ENCODE measurements at regions not wholly inside any gene's neighbourhood (a gene's known extent, or its start where the extent isn't known, plus 50 kb on each side); places are given as distances from the start of the nearest gene placed in this dataset.
"Not testable (repeated sequence)": the region's sequence is repeated elsewhere in the genome, so short reads cannot be mapped to it uniquely, and the experiment has no call there.

- DNase-seq (ENCODE audit: low read depth in 4 of 4, low spot score in 3 of 4): no peak
Measured at GRCh38 chr20:50354721-50355589, 155.2 kb upstream of the PTPN1 start.

DNA sequence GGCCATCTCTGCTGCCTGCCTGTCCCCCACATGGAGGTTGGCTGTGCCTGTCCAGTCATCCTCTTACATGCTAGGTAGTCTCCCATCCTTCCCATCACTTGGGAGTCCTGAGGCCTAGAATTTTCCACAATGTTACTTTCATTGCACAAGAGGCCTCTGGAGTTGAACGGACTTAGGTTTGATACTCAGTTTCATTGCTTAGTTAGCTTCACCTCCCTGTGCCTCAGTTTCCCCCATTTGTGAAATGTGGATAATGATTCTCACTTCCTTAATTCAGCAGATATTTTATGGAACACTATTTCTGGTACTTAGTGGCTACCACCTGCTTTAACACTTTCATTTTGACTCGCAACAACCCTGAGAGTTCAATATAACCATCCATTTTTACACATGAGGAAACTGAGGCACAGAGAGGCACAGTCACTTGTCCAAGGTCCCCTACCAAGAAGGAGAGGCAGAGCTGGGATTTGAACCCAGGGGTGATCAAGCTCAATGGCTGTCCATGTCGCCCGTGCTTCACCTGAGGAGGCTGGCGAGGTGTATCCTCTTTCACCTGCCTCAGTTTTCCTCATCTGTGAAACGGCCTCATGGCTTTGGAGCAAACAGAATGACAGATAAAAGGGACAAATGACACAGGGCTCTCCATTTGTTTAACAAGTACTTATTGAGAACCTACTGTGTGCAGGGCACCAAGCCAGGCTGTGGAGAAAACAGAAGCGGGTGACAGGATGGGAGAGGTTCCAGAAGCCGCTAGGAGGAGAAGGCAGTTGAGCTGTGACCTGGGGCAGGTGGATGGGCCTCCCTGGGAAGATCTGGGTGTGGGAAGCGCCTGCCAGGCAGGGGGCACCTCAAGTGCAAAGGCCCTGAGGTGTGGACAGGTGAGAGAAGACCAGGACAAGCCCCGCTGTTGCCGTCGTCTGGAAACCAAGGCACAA is 154.3 kb upstream of the PTPN1 start:
- no peak for DNase-seq (ENCODE audit: low read depth in 4 of 4, low spot score in 3 of 4)

DNA sequence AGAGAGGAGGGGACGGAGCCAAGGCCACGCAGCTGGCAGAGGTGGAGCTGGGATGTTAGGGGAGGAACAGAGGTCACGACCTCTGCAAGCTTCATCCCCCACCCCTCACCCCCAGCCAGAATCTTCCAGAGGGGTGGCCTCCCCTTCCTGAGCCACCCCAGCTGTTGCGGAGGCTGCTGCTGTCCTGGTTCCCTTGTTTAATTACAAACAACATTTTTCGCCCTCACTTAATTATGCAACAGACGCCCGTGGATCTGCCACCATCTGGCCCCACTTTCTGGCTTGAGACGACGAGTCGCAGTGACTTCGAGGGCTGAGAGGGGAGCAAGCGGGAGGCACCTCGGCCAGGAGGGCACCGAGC is 153.7 kb upstream of the PTPN1 start:
- no peak for DNase-seq (ENCODE audit: low read depth in 4 of 4, low spot score in 3 of 4)

DNA sequence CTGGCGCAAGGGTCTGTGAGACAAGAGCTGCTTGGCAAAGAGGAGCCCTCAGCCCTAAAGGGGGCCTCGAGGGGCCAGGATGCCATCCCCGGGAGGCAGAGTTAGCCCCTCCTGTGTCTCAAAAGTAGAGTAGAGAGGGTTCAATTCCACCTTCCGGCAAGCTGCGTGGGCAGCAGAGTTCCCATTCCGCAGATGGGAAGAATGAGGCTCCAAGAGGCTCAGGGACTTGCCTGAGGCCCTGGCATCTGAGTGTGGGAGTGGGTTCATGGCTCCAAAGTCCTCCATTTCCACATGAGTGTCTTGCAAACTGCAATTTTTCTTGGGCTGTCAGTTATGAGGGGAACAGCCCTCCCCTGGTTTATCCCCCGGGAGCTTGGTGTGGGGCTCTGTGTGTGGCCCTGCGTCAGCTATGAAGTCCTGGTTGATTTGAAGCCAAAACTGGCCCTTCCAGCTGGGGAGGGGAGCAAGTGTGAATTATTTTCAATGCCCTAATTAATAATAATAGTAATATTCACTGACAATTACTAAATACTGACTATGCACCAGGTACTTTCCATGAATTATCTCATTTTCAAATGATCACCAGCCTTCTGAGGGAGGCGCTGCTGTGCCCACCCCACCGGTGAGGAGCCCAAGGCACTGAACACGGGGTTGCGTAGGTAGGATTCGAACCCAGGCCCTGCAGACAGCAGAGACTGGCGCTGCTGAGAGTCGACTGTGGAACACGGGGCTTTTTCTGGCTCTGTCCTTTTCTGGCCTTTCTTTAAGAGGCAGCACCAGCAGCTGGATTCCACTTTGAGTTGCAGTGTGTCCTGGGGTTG is 153.0 kb upstream of the PTPN1 start:
- DNase-seq (ENCODE audit: low read depth in 4 of 4, low spot score in 3 of 4): no peak

DNA sequence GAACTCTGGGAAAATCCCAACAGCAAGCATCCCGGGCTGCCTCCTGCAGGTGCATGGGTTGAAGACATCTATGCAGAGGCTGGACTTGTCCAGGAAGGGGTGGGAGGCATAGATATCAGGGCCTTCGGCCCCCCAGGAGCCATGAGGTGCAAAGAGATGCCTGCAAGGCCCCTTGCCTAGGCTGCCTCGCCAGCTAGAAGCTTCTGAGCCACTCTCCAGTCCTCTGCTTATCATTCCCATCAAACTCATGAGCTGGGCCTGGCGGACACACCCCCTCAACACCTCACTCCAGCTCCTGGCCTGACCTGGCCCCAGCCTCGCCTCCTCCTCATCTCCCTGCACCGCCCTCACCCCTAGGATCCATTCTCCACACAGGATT is 152.4 kb upstream of the PTPN1 start:
- DNase-seq (ENCODE audit: low read depth in 4 of 4, low spot score in 3 of 4): no peak

- DNase-seq (ENCODE audit: low read depth in 4 of 4, low spot score in 3 of 4): no peak
Measured at GRCh38 chr20:50358166-50358565, 152.0 kb upstream of the PTPN1 start.

- DNase-seq (ENCODE audit: low read depth in 4 of 4, low spot score in 3 of 4): no peak
Measured at GRCh38 chr20:50358971-50359370, 151.2 kb upstream of the PTPN1 start.

DNA sequence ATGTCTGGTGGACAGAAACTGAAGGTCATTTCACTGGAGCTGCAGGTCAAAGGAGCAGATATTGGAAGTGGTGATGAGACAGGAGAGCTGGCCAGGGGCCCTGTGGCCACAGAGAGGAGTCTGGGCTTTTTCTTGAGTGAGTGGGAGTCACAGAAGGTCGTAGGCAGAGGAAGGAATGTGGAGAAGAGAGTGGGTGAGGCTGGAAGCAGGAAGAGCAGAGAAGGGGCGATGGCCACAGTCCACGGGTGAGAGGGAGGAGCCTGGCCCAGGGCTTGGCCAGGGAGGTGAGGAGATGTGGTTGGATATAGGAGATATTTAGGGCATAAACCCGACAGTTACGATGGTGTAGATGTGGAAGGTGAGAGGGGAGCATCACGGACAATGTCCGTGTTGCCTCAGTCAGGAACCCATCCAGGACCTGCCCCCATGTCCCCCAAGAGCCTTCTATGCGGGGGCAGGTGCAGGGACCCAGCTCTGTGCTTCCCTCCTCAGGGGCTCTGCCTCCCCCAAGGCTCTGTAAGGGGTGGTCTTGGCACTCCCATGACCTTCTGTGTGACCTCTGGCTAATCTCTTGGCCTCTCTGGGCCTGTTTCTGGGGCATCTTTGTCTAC is 150.5 kb upstream of the PTPN1 start:
- DNase-seq (ENCODE audit: low read depth in 4 of 4, low spot score in 3 of 4): no peak

GRCh38 chr20:50360218-50360672 is 149.9 kb upstream of the PTPN1 start:
- DNase-seq (ENCODE audit: low read depth in 4 of 4, low spot score in 3 of 4): no peak

GRCh38 chr20:50360921-50361320 is 149.3 kb upstream of the PTPN1 start:
- no peak for DNase-seq (ENCODE audit: low read depth in 4 of 4, low spot score in 3 of 4)

GRCh38 chr20:50362177-50362576 is 148.0 kb upstream of the PTPN1 start:
- DNase-seq (ENCODE audit: low read depth in 4 of 4, low spot score in 3 of 4): not testable (repeated sequence)

GRCh38 chr20:50363027-50363426 is 147.2 kb upstream of the PTPN1 start:
- DNase-seq (ENCODE audit: low read depth in 4 of 4, low spot score in 3 of 4): no peak

DNA sequence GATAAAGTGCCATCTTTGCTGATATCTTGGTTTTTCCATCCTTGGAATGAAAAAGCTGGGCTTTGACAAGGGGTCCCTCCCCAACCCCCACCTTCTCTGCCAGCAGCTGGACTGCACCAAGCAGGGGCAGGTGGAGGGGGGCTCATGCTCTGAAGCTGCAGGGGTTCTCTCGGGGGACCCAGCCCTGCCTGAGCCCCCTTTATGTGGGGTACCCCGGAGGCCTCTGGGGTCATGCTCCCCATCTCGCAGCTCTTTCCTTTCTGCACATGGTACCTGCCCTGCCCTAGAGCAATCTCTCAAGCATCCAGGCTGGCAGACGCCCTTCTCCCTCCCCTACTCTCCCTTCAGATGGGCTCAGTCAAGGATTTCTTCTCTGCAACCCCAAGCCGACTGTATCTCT is 146.7 kb upstream of the PTPN1 start:
- DNase-seq (ENCODE audit: low read depth in 4 of 4, low spot score in 3 of 4): no peak

- no peak for DNase-seq (ENCODE audit: low read depth in 4 of 4, low spot score in 3 of 4)
Measured at GRCh38 chr20:50364542-50364941, 145.6 kb upstream of the PTPN1 start.

DNA sequence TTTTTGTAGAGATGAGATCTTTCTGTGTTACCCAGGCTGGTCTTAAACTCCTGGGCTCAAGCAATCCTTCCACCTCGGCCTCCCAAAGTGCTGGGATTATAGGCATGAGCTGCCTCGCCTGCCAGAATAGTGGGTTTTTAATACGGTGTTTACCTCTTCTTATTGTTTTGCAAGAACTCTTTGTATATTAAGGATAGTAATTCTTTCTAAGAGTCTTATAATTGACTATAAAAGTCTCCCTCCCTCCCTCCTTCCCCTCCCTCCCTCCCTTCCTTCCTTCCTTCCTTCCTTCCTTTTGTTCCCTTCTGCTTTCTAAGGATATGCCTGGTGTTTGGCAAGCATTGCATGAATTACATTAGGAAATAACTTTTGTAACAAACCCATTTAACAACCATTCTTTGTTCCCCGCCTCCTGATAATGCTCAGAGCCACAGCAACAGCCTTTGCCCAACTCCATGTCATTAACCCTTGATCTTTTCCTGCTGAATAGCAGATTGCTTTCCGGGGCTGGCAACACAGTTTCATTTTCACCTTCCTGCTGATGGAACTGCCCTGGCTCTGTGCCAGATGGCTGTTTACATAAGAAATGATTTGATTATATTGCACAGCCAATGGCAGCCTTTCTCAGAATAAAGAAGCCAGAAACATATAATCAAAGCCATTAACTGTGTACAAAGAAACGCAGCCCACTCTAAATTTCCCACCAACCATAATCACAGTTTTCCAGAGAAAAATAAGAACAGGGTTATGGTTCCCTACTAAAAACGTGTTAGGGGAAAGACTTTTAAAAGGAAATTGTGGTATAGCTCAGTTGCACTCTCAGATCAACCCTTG is 143.7 kb upstream of the PTPN1 start:
- peak in 3 of 4 donors; percentile 32 to 47 (median 46) for DNase-seq (ENCODE audit: low read depth in 4 of 4, low spot score in 3 of 4)

DNA sequence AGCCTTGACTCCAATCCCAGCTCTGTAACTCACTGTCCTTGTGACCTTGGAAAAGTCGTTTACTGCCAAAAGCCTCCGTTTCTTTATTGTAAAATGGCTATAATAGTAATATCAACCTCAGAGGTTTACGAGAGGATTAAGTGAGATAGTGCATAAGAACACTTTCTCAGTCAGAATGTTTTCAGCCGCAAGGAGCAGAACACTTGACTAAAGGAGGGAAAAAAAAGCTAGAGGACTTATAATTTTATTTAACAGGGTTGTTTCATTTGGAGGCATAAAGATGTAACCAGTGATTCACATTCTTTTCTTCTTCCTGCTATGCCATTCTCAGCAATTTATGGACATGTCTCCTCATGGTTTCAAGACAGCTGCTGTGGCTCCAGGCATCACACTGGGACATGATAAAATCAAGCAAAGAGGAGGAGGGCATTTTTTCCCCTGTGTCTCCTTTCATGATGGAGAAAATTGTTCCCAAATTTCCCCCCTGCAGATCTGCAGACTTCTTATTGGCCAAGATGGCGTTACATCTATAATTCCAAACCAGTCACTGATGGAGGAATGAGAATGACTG is 143.0 kb upstream of the PTPN1 start:
- DNase-seq (ENCODE audit: low read depth in 4 of 4, low spot score in 3 of 4): no peak

DNA sequence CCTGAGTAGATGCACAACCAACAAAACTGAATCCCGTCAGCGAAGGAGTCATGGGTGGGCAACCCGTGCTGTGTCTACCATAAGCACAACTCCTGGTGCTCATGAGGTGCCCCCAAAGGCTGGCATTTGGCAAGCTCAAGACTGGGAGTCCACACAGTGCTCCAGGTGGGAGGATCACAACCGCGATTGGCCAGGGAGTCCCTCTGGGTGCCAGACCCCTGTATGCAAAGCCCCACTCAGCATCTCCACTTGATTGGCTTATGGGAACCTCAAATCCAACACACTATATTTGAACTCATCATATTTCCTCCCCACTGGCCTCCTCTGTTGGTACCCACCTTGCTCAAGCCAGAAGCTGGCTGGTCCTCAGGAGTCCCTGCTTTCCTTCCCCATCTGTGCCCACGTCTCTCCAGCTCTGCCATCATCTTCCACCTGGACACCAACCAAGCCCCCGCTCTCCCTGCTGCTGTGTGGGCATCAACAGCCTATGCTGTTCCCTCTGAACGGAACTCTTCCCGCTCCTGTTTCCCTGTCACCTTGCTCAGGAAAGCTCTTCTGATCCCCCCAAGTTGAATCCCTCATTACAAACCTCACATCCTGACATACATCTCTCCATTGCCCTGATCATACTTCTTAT is 142.3 kb upstream of the PTPN1 start:
- no peak for DNase-seq (ENCODE audit: low read depth in 4 of 4, low spot score in 3 of 4)

GRCh38 chr20:50368386-50368785 is 141.8 kb upstream of the PTPN1 start:
- DNase-seq (ENCODE audit: low read depth in 4 of 4, low spot score in 3 of 4): no peak

GRCh38 chr20:50368813-50369224 is 141.4 kb upstream of the PTPN1 start:
- DNase-seq (ENCODE audit: low read depth in 4 of 4, low spot score in 3 of 4): no peak

Measured in right renal pelvis (tissue), 4 donors.